ENCODE measurements at regions not wholly inside any gene's neighbourhood (a gene's known extent, or its start where the extent isn't known, plus 50 kb on each side); places are given as distances from the start of the nearest gene placed in this dataset.

DNA sequence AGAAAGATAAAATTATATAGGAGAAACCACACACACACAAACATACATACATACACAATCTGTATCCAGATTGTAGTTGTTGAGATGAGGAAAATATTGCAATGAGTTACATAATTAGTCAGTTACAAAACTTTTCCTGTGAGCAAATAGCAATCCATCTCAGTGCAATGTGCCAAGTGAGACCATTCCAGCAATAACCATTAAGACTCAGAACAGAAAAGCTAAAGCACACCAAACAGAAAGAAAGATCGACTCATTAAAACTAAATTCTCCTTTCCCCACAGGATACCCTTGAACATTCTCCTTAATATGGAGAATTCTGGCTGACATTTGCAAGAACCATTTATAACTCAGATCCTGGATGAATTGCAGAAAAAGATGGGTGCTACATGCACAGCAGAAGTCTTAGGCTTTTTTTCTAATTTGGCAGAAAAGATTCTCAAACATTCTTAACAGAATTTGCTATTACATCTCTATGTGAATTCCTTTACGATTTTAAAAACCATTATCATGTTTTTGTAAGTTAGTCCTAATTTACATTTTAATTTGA lies 1341.2 kb upstream of the SPRY2 start:
- DNase-seq (ENCODE audit: low read depth, low spot score), result no peak

DNA sequence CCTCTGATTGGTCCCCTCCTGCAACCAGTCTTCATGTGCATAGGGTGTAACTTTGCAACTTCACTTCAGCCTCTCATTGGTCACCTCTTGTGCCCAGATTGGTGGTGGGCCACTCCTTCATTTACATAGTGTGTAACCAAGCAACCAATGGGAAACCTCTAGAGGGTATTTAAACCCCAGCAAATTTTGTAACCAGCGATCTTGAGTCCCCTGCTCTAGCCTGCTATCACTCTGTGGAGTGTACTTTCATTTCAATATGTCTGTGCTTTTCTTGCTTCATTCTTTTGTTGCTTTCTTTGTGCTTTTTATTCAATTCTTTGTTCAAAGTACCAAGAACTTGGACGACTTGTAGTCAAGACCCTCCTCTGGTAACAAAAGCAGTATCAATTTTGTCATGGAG lies 1336.9 kb upstream of the SPRY2 start:
- no peak for DNase-seq (ENCODE audit: low read depth, low spot score)

- no peak for DNase-seq (ENCODE audit: low read depth, low spot score)
These were observed 1335.1 kb upstream of the SPRY2 start for GRCh38 chr13:81676008-81676407.

- DNase-seq (ENCODE audit: low read depth, low spot score), result no peak
These were observed 1330.1 kb upstream of the SPRY2 start for GRCh38 chr13:81671064-81671463.

- DNase-seq (ENCODE audit: low read depth, low spot score), result no peak
These were observed 1329.1 kb upstream of the SPRY2 start for GRCh38 chr13:81670048-81670447.

GRCh38 chr13:81664872-81665271 lies 1323.9 kb upstream of the SPRY2 start:
- no peak for DNase-seq (ENCODE audit: low read depth, low spot score)

DNA sequence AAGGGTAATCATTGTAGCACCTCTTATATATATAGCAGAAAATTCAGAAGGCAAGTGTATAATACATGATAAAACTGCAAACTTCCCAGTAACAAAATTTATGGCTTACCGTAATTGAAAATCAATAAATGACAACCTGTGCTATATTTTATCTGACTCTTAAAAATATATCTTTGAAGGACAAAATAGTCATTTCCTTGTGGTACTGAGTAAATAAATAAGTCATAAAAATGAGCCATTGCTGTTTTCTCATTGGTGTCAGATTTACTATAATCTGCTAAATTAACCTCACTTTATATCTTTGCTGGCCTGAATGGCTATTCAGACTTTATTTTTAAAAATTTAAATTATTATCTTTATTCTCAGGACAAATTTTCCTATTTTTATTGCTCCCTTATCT lies 1319.1 kb upstream of the SPRY2 start:
- DNase-seq (ENCODE audit: low read depth, low spot score), result no peak

DNA sequence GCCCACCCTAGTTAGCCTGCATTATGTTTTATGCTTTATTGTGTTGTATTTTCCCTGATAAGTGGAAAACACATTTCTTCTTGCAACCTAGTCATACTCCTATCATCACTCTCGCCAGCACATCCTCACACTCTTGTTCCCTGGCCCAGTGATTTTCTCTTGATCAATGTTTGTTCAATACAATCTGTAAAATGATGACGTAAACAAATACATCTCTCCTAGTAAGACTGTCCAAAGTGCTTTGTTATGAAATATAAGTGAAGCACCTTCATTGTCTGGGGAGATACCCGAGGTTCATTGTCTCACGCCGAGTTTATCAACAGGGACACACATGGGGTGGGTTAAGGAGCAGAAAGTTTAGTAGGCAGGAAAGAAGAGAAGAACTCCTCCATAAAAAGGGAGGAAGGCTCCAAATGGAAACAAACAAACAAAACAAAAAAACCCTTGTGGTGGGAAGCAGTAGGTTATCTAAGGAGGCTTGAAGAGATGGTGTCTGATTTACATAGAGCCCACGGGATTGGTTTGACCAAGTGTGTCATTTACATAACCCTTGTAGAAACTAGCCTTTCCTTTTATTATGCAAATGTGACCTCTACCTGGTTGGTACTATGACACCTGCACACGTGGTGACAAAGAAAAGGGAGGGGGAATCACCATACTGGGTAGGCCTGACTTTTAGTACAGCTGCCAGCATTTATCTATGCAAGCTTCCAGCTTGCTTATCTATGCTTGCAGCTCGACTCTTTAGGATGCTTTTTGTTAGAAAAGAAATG lies 1317.9 kb upstream of the SPRY2 start:
- peak; percentile 71 for DNase-seq (ENCODE audit: low read depth, low spot score)

DNA sequence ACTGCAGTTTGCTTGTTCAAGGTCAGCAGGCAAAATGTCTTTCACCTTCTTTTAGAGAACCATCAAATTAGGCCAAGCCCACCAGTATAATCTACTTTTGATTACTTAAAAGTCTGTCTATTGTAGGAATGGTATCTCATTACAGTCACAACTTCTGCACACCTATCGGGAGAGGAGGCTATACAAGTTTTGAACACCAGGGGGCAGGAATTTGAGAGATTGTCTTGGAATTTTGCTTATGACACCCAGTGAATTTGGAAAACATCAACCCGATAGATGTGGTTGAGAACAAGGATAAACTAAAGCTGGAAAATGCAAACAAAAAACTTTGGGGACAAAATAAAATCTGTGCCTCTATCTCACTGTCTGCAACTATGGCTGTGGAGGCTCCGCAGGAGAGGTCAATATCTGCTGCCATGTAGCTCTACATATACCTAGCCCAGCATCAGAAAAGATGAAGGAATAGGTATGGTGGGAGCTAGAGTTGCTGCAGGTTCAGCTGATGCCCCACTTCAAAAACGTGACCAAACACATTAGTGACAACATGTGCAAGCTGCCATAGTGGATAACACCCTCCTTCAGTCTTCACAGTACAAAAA lies 1299.2 kb upstream of the SPRY2 start:
- no peak for DNase-seq (ENCODE audit: low read depth, low spot score)

- DNase-seq (ENCODE audit: low read depth, low spot score), result no peak
These were observed 1296.5 kb upstream of the SPRY2 start for GRCh38 chr13:81637457-81637856.

DNA sequence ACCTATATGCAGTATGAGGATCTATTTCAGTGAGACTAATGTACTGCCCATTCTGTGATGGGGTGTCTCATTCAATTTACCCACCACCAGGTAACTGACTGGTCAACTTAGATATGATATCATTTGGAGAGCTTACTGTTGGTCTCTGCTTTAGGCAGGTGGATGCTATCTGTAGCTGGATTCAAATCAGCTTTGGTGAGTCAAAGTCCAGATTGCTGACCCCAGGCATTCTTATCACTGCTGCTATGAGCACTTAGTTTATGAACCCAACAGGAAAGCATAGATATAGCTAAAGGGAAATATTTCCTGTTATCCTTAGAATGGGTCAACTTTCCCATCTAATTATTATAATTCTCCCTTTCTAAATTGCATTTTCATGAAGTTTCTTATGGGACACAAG lies 1295.2 kb upstream of the SPRY2 start:
- DNase-seq (ENCODE audit: low read depth, low spot score), result no peak

GRCh38 chr13:81615031-81615430 lies 1274.1 kb upstream of the SPRY2 start:
- DNase-seq (ENCODE audit: low read depth, low spot score), result no peak

DNA sequence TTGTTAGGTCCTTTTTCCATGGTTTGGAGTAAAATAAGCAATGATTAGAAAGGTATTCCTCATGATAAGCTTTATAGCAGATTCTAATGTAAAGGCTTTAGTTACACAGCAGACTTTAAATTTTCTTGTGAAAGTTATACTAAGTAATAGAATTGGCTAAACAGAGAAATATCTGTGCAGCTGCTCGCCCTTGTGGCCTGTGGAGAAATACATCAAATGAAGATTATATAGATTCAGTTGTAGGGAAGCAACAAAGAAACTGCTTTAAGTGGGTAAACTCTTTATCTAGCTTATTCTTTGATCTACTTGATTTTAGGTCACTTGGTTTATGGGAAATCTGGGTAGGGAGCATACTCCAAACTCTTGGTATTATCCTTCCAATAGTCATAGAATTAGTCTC lies 1269.7 kb upstream of the SPRY2 start:
- DNase-seq (ENCODE audit: low read depth, low spot score), result no peak

DNA sequence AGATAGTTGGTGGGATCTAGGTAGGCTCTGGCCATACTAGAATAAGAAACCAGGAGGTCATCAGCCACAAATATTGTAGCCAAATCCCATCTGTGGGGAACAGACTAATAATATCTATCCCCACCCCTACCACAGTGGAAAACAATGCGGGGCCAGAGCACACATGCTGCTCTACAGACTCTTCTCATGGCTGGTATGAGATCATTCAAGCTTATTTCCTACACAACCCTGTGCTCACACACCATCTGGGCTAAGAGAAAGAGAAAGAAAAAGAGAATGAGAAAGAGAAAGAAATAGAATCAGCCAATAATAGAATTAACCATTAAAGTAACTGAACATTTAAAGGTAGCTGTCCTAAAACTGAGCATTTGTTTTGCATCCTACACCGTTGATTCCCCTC lies 1268.4 kb upstream of the SPRY2 start:
- no peak for DNase-seq (ENCODE audit: low read depth, low spot score)

DNA sequence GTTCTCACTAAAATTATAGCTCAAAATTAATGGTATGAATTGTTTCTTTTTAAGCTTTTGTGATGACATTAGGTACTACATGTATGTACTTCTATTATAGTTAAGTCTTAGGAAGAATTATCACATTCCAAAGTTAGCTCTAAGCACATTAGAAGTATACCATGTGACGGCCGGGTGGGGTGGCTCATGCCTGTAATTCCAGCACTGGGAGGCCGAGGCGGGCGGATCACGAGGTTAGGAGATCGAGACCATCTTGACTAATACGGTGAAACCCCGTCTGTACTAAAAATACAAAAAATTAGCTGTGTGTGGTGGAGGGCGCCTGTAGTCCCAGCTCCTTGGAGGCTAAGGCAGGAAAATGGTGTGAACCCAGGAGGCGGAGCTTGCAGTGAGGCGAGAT lies 1265.1 kb upstream of the SPRY2 start:
- no peak for DNase-seq (ENCODE audit: low read depth, low spot score)

- DNase-seq (ENCODE audit: low read depth, low spot score), result no peak
These were observed 1261.3 kb upstream of the SPRY2 start for GRCh38 chr13:81602241-81602640.

- DNase-seq (ENCODE audit: low read depth, low spot score), result no peak
These were observed 1256.2 kb upstream of the SPRY2 start for GRCh38 chr13:81597101-81597500.

DNA sequence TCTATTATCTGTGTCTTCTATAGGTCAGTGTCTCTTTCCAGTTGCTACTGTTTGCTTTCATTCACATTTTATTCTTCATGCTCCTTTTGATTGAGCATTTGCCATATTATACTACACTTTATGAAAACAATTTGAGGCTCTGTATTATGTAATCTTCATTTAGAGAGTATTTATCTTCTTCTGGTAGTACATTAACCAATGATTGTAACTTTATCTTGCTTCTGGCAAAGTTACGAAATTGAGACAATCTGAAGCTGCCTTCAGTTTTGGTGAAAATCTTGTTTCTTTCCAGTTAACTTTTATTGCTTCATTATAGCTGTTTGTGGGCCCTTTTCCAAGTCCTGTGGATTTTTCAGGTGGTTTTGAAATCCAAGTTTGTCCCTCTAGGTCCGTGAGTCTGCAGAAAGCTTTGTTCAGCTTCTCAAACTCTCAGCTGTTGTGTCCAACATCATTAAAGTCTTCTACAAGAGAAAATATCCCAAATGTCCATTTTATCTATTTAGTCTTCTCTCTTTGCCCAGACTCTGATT lies 1255.4 kb upstream of the SPRY2 start:
- DNase-seq (ENCODE audit: low read depth, low spot score), result no peak

- DNase-seq (ENCODE audit: low read depth, low spot score), result no peak
These were observed 1250.7 kb upstream of the SPRY2 start for GRCh38 chr13:81591528-81592220.

GRCh38 chr13:81582381-81582780 lies 1241.5 kb upstream of the SPRY2 start:
- DNase-seq (ENCODE audit: low read depth, low spot score), result no peak

DNA sequence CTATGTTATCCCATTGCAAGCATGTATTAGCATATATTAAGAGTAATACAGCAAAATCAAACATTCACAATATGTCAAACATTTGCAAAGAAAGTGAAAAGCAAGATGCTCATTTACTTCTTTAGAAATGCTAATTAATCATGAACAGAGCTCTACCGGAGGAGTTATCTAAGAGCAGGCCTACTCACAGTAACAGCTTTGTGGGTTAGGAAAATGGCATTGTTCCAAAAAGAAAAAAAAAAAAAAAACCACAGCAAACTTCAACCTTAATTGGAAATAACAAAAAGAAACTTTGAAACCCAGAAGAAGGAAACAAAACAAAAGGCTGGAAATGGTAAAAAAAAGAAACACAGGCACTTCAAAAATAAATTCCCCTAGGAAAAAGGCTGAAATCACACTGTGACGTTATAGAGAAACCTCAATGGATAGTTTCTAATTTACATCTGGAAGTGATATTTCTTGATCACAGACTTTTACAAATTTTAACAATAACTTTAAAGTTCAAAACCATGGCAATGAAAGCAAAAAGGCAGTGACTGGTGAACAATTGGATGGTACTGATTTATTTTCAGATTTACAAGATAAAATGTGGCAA lies 1236.8 kb upstream of the SPRY2 start:
- no peak for DNase-seq (ENCODE audit: low read depth, low spot score)

GRCh38 chr13:81568824-81569223 lies 1227.9 kb upstream of the SPRY2 start:
- DNase-seq (ENCODE audit: low read depth, low spot score), result no peak

Measured in iPS DF 19.7 (cell line).